GM19397 (cell line): ENCODE measurements at regions not wholly inside any gene's neighbourhood (a gene's known extent, or its start where the extent isn't known, plus 50 kb on each side); places are given as distances from the start of the nearest gene placed in this dataset.
A peak's percentile ranks its signal among the peaks of the same experiment; 100 is the strongest.
"Not testable (repeated sequence)": the region's sequence is repeated elsewhere in the genome, so short reads cannot be mapped to it uniquely, and the experiment has no call there.

ENCODE experiments used
- ATAC-seq: cut with Tn5 transposase; IDR thresholded peaks from one replicate; pipeline ENCODE4 v1.9.1; 2021; ENCODE audit warnings: mild to moderate bottlenecking, moderate library complexity; ENCODE audit not compliant: unreplicated experiment

DNA sequence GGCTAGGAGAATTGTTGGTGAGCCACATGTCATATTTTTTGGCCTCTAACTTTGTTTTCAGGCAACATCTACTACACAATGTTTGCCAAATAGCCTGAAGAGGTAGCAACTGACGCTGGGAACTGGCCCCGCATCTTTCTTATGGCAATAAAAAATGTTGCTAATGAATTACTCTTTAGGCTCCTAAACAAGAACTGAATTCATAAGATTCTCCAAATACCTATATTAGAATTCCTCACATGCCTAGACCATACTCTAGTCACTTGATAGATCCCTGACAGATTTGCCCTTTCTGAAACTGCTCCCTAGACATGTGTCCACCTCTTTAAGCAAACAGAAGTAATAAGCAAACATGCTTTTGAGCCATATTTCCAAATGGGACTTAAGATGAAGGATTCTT is 209.0 kb upstream of the ATXN7L3B start:
- ATAC-seq, result no peak

DNA sequence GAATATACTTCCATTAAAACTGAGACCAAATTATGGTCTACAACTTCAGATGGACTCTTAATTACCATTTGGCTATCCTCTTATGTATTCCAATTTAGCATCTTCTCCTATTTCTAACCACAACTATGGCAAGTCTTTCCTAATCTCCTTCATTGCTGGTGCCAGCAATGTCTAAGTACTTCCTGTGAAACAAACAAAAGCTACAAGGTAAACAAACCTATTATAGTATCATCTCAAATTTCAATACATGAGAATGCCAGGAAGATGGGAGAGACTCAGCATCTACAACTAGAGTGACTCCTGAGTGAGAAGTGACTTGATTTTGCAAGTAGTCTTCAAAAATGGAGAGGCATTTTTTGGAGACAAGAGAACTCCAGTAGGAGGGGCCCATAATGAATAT is 202.9 kb upstream of the ATXN7L3B start:
- no peak for ATAC-seq

DNA sequence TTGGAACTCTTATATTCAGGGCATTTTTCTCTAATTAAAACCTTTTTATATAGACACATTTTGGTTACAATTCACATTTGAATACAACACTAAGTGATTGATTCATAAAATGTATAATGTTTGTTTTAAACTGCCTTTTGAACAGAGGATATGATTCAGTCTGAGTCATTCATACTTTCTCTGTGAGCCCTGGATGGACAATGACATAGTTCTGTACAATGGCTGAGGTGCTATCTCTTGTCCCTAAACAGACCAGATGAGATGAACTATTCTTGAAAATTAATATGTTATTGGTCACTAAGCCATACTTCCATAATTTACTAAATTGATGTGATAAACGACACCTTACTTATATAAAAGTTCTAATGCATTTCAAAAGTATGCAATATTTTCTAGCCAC is 199.7 kb upstream of the ATXN7L3B start:
- ATAC-seq, result no peak

DNA sequence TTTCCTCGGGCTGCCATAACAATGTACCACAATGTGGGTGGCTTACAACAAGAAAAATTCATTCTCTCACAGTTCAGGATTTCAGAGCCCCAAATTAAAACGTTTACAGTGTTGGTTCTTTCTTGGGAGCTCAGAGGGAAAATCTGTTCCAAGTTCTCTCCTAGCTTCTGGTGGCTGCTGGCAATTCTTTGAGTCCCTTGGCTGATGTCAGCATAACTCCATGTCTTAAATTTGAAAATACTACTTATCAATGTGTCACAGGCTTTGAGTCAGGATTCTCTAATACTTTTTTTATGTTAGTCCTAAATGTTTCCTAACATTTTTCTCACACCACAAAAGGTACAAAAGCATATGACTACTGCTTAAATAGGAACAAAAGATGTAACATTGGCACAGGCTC is 198.4 kb upstream of the ATXN7L3B start:
- no peak for ATAC-seq

DNA sequence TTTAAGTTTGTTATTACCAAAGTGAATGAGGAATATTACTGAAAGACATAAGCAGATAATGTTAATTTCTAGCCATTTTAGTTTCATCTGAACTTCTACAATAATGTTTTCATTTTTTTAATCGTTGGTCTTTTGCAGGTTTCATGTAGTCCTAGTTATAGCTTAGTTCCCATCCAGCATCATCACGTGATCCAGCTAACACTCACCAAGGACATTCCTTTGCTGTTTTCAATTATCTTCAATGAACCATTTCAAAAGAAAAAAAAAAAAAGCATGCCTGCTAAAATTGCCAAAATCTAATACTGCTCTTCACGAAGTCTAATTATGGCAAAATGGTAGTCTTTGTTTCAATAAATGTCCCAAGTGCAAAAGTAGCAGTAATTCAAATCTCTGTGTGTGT is 187.7 kb upstream of the ATXN7L3B start:
- no peak for ATAC-seq

- ATAC-seq, result peak; percentile 81
These were observed 172.3 kb upstream of the ATXN7L3B start for GRCh38 chr12:74365178-74365964.

GRCh38 chr12:74370608-74371216 is 166.9 kb upstream of the ATXN7L3B start:
- ATAC-seq, result no peak

GRCh38 chr12:74379114-74379513 is 158.5 kb upstream of the ATXN7L3B start:
- no peak for ATAC-seq

- no peak for ATAC-seq
These were observed 155.7 kb upstream of the ATXN7L3B start for GRCh38 chr12:74381958-74382357.

- ATAC-seq, result no peak
These were observed 154.7 kb upstream of the ATXN7L3B start for GRCh38 chr12:74382983-74383382.

- no peak for ATAC-seq
These were observed 146.4 kb upstream of the ATXN7L3B start for GRCh38 chr12:74391283-74391682.

DNA sequence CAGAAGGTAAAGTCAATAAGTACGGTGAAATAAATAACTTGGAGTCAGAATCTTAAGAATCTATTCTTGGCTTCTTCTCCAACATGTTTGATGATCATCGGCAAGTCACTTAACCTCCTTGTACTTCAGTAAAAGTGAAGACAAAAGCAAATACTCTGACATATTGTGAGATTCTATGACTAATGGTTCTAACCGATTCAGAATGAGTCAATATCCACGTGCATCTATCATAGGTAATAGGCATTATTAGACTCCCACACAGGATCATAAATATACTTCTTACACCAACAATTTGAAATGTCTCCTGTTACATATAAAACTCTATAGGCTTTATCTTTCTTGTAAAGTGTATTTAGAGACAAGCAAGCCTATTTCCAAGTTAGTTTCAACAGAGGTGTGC is 144.4 kb upstream of the ATXN7L3B start:
- ATAC-seq, result no peak

DNA sequence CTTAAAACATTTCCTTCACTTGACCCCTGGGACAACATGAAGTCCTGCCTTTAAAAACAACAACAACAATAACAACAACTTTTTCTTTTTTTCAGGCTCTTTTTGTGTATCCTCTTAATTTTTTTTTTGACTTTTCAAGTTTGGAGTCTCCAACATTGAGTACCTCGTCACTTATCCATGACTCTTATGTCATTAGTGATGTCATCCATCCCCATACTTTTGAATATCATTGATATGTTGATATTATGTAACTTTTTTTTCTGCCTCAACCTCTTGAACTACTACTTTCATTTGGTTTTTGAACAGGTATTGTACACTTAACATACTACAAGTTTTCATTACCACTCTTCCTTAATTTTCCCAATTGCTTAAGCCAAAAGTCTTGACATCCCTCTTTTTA is 143.0 kb upstream of the ATXN7L3B start:
- ATAC-seq, result no peak

GRCh38 chr12:74401035-74401434 is 136.6 kb upstream of the ATXN7L3B start:
- ATAC-seq, result no peak

DNA sequence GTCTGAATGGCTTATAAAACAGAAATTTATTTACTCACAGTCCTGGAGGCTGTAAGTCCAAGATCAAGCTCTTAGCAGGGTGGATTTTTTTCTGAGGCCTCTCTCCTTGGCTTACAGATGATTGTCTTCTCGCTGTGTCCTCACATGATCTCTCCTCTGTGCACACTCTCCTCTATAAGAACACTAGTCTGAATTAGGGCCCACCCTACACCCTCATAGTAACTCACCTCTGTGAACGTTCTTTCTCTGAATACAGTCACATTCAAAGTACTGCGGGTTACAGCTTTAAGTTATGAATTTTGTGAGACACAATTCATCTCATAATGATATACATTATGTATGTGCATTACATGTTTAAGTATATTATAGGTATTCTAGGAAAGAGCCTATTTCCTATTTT is 135.7 kb upstream of the ATXN7L3B start:
- ATAC-seq, result no peak

DNA sequence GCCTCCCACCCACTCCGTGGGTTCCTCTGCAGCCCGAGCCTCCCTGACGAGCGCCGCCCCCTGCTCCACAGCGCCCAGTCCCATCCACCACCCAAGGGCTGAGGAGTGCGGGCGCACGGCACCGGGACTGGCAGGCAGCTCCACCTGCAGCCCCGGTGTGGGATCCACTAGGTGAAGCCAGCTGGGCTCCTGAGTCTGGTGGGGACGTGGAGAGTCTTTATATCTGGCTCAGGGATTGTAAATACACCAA is 134.5 kb upstream of the ATXN7L3B start:
- ATAC-seq, result not testable (repeated sequence)

DNA sequence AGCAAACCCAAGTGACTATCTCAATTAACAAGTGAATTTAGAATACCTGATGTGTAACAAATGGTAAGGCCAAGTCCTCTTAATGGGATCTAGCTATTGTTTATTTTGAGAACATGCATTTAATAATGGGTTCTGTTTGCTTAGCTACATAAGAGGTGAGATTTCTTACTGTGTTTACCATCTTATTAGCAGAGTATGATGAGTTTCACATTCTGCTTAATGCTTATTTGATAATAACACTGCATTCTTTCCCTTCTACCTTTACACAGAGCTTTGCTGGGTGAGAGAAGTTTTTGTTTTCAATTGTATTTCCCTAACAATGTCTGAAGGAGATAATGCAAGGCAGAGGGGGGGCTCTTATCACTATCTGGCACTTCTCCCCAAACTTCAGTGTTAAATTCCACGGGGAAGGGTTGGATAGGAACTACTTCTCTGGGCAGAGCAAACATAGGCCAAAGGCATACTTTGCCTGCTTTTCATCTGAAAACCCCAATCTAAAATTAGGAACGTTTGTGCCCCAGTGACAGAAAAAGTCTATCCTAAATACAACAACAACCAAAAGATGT is 129.0 kb upstream of the ATXN7L3B start:
- no peak for ATAC-seq

- no peak for ATAC-seq
These were observed 124.9 kb upstream of the ATXN7L3B start for GRCh38 chr12:74412606-74413230.

GRCh38 chr12:74415633-74416032 is 122.0 kb upstream of the ATXN7L3B start:
- ATAC-seq, result peak; percentile 69

DNA sequence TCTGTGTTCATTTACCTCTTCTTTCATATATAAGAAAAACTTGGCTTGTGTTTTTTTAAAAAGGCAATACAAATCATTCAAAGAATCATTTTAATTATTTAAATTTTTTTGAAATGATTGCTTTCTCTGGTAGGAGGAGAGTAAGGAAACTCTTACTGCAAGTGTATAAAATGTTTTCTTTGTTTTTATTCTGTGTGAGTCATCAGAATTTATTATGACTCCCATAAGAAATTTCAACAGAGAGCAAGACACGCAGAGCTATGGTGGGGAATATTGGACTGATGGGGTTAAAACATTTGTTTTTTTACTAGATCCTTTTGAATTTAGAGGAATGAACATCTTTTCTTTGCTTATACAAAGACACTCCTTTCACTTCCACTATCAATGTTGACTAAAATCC is 119.1 kb upstream of the ATXN7L3B start:
- no peak for ATAC-seq

DNA sequence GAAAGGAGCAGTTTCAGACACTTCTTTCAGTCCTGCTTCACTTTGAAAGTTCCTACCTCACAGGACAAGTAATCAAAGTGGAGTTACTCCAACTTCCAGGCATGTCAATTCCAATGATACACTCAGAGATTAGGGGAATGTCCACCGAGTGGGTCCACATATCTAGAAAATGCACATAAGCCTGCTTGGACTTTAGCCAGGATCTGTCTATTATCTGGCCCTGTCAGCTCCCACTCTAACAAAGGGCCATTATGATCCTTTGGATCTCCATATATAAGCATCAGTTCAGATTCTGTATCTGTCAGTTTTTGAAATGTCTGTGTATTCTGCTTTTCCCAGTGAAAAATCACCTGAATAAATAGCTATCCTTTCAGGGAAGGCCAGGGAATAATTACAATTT is 112.9 kb upstream of the ATXN7L3B start:
- no peak for ATAC-seq

- no peak for ATAC-seq
These were observed 111.5 kb upstream of the ATXN7L3B start for GRCh38 chr12:74426091-74426490.
